BJ (cell line): ENCODE measurements at regions not wholly inside any gene's neighbourhood (a gene's known extent, or its start where the extent isn't known, plus 50 kb on each side); places are given as distances from the start of the nearest gene placed in this dataset.
A peak's percentile ranks its signal among the peaks of the same experiment; 100 is the strongest.

Experiments
- CTCF ChIA-PET: fragments of 350-600 bp; formaldehyde crosslinking; extraction: SDS; loops from one replicate; lab custom pipeline; 2021; ENCODE audit warnings: antibody characterized with exemption, inconsistent platforms; lab: Yijun Ruan, JAX
- POLR2A ChIA-PET: fragments of 300-600 bp; sonication (Branson Sonifier 250); formaldehyde crosslinking; extraction: SDS; loops from one replicate; lab custom pipeline; 2021; ENCODE audit warnings: antibody characterized with exemption; lab: Charles Lee
- DNase-seq: peaks from one replicate; pipeline ENCODE4 v3.0.0-alpha.2; 2011; ENCODE audit warnings: low read depth
- H3K27me3 ChIP-seq: 2 replicates; pipeline ENCODE4 v1.6.0; 2011; ENCODE audit warnings: low read length; ENCODE audit not compliant: control insufficient read depth, insufficient read depth
- H3K36me3 ChIP-seq: 2 replicates; pipeline ENCODE4 v1.5.1; 2011; ENCODE audit warnings: low read length; ENCODE audit not compliant: control insufficient read depth, insufficient read depth
- H3K4me3 ChIP-seq: 2 replicates; pipeline ENCODE4 v1.5.1; 2011; ENCODE audit warnings: low read depth, mild to moderate bottlenecking, control low read depth, low read length
- TF ChIP-seq, protein P1 (sequence below): IDR thresholded peaks from 2 replicates; pipeline ENCODE4 v1.5.1; 2011; ENCODE audit warnings: low read depth, mild to moderate bottlenecking, control low read depth, inconsistent platforms, low read length, moderate library complexity; ENCODE audit not compliant: insufficient read depth

DNA sequence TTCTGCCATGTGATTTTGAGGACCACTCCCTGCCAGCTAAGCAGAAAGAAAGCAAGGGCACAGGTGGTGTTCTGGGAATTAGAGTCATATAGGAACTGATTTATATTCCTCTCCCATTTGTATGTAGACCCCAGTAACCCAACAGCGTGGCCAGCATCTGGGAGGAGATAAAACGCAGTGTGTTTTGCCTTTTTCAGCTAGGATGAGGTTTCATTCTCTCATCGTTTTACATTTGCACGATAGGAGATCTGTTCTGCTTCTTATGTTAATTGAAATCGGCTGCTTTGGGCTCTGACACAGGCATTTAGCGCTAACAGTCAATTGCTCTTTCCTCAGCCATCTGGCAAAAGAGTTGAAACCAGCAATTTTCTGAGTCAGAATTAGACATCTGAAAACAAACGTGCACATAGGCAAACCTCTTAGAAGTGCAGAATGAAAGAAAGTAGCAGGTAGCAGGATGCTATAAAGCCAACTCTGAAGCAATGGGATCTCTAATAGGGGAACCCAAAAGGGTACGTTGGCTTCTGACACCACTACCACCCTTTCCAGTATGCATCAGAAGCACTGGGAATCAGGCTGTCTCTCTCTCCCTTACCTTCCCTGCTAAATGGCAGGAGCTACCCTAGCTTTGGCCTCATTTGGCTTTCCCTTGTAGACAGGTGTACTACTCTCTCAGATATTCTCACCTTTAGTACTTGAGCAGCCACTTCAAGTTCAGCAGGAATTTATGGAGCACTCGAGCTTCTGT, 219.1 kb downstream of the PHLDA1 start:
- peak; percentile 63 for DNase-seq
- CTCF ChIA-PET = interaction anchor here (0.8 to 1.4 kb wide), 3 partner anchors 9 to 252 kb away, joined by 3 to 4 read pairs (median 3); no protein-coding TSS in a partner anchor
- POLR2A ChIA-PET = no interaction called here
- H3K27me3 ChIP-seq = no peaks in the 10 kb centered on the region
- TF ChIP-seq, protein P1, sequence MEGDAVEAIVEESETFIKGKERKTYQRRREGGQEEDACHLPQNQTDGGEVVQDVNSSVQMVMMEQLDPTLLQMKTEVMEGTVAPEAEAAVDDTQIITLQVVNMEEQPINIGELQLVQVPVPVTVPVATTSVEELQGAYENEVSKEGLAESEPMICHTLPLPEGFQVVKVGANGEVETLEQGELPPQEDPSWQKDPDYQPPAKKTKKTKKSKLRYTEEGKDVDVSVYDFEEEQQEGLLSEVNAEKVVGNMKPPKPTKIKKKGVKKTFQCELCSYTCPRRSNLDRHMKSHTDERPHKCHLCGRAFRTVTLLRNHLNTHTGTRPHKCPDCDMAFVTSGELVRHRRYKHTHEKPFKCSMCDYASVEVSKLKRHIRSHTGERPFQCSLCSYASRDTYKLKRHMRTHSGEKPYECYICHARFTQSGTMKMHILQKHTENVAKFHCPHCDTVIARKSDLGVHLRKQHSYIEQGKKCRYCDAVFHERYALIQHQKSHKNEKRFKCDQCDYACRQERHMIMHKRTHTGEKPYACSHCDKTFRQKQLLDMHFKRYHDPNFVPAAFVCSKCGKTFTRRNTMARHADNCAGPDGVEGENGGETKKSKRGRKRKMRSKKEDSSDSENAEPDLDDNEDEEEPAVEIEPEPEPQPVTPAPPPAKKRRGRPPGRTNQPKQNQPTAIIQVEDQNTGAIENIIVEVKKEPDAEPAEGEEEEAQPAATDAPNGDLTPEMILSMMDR = no peak
- H3K36me3 ChIP-seq = no peaks in the 10 kb centered on the region
- no peak overlapping the region for H3K4me3 ChIP-seq

DNA sequence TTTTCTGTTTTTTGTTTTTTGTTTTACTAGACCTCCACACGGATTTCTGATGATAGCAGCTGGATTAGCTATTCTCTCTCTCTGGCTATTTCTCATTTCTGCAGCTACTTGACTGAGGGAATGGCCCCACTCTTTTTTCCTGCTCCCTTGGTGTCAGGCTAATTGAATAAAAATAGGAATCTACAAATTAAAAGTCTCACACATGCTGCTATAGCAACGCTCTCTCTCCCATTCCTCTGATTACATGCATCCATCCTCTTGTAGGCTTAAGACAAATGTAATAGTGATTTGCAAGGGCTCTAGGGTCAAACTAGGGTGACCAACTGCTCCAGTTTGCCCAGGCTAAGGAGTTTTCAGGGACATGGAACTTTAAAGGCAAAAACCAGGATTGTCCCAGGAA, 221.8 kb downstream of the PHLDA1 start:
- ChIA-PET CTCF (no interaction called here), POLR2A (no interaction called here)
- no peaks in the 10 kb centered on the region for H3K36me3 ChIP-seq
- H3K4me3 ChIP-seq = no peak overlapping the region
- TF ChIP-seq, protein P1 = no peak
- DNase-seq = no peak
- H3K27me3 ChIP-seq = no peaks in the 10 kb centered on the region

DNA sequence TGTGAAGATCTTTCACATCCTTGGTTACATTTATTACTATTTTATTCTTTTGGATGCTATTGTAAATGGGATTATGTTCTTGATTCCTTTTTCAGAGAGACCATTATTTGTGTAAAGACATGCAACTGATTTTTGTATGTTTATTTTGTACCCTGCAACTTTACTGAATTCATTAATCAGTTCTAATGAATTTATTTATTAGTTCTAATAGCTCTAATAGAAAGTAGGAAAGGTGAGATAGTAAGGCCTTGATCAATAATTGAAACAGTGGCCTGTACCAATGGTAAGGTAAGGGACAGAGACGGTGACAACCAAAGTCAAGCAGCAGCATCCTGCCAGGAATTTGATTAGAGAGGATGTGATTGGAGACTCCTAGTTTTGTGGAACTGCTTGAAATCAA, 224.1 kb downstream of the PHLDA1 start:
- CTCF ChIA-PET = no interaction called here
- Histone ChIP-seq H3K36me3 (no peaks in the 10 kb centered on the region), H3K4me3 (no peak overlapping the region), H3K27me3 (no peaks in the 10 kb centered on the region)
- DNase-seq = no peak
- TF ChIP-seq, protein P1 = no peak
- POLR2A ChIA-PET = no interaction called here

DNA sequence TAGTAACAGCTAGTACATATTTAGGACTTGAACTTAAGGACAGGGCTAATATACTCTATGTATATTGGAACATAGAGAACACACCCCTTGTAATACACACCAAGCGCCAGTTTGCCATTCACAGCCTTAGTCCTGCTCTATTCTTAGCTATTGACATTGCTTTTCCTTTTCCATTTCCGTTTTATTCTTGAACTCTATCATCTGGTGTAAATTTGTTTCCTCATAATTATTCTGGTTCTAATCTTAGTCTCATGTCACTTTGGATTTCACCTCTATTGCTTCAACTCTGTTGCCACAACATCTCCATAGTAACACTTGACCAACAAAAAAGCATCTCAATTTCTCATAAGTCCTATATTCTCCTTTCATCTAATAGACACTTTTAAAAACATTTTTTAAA, 225.7 kb downstream of the PHLDA1 start:
- Histone ChIP-seq H3K27me3 (no peaks in the 10 kb centered on the region), H3K4me3 (no peak overlapping the region), H3K36me3 (no peaks in the 10 kb centered on the region)
- TF ChIP-seq, protein P1 = no peak
- CTCF ChIA-PET = no interaction called here
- DNase-seq = no peak
- POLR2A ChIA-PET = no interaction called here

DNA sequence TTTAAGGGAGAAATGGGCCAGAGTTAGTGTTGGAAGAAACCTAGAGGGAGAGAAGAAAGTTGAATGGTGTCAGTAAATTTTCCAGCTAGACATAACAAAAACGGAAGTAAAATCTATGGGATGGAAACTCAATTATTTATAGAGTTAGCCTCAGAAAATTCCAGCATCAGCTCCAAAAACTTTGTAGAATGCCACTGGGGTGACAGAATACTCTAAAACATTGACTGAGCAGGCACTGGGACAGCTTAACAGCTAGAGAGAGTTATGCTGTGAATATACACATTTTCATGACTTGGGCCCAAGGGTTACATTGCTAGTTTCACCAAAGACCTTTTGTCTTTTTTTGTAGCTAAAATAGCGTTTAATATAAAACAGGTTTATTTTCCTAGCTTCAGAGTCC, 226.3 kb downstream of the PHLDA1 start:
- CTCF ChIA-PET = no interaction called here
- DNase-seq = no peak
- POLR2A ChIA-PET = no interaction called here
- TF ChIP-seq, protein P1 = no peak
- H3K27me3 ChIP-seq = no peaks in the 10 kb centered on the region
- H3K4me3 ChIP-seq = no peak overlapping the region
- no peaks in the 10 kb centered on the region for H3K36me3 ChIP-seq
